ENCODE measurements at regions not wholly inside any gene's neighbourhood (a gene's known extent, or its start where the extent isn't known, plus 50 kb on each side); places are given as distances from the start of the nearest gene placed in this dataset.

- TF ChIP-seq CTCF (IDR thresholded peaks at IDR 0.05; ENCODE audit: insufficient read depth, low read length): no peak
- no peak for TF ChIP-seq POLR2AphosphoS5 (IDR thresholded peaks at IDR 0.05; ENCODE audit: low read depth)
- no peak for TF ChIP-seq REST (IDR thresholded peaks at IDR 0.05; ENCODE audit: insufficient replicate concordance, low read depth)
Observed at GRCh38 chr9:25845867-25846266, 167.6 kb upstream of the TUSC1 start.
